C4-2B (cell line): ENCODE measurements at regions not wholly inside any gene's neighbourhood (a gene's known extent, or its start where the extent isn't known, plus 50 kb on each side); places are given as distances from the start of the nearest gene placed in this dataset.

Experiments used
- H3K27ac ChIP-seq: fragments of 450-650 bp; 2 replicates; pipeline ENCODE4 v1.5.1; 2017
- CTCF ChIP-seq: fragments of 450-650 bp; conservative IDR thresholded peaks from 2 replicates; pipeline ENCODE4 v1.5.1; 2017; ENCODE audit warnings: mild to moderate bottlenecking
- ZFX ChIP-seq: fragments of 450-650 bp; IDR thresholded peaks from 2 replicates; pipeline ENCODE4 v1.6.1; 2017

- no peak overlapping the region for H3K27ac ChIP-seq
- no peak for TF ChIP-seq ZFX
- TF ChIP-seq CTCF = no peak
These were observed 405.8 kb downstream of the OCA2 start for GRCh38 chr15:27693280-27693679.

- TF ChIP-seq CTCF (no peak), ZFX (no peak)
- no peak overlapping the region for H3K27ac ChIP-seq
These were observed 406.7 kb downstream of the OCA2 start for GRCh38 chr15:27692438-27692837.

GRCh38 chr15:27690290-27690689 lies 408.8 kb downstream of the OCA2 start:
- H3K27ac ChIP-seq = no peak overlapping the region
- TF ChIP-seq CTCF = peak; percentile 32
- TF ChIP-seq ZFX = no peak

GRCh38 chr15:27686971-27687370 lies 412.1 kb downstream of the OCA2 start:
- no peak for TF ChIP-seq CTCF
- H3K27ac ChIP-seq = no peak overlapping the region

- TF ChIP-seq ZFX (no peak), CTCF (no peak)
- H3K27ac ChIP-seq = no peak overlapping the region
These were observed 412.7 kb downstream of the OCA2 start for GRCh38 chr15:27686369-27686768.

- H3K27ac ChIP-seq = no peak overlapping the region
- TF ChIP-seq CTCF = no peak
- no peak for TF ChIP-seq ZFX
These were observed 413.5 kb downstream of the OCA2 start for GRCh38 chr15:27685644-27686043.

GRCh38 chr15:27683121-27683520 lies 416.0 kb downstream of the OCA2 start:
- TF ChIP-seq CTCF (no peak), ZFX (no peak)
- no peak overlapping the region for H3K27ac ChIP-seq

- no peak for TF ChIP-seq CTCF
- TF ChIP-seq ZFX = no peak
- H3K27ac ChIP-seq = no peak overlapping the region
These were observed 418.1 kb downstream of the OCA2 start for GRCh38 chr15:27681038-27681437.
